GM18858 (cell line): ENCODE measurements at regions not wholly inside any gene's neighbourhood (a gene's known extent, or its start where the extent isn't known, plus 50 kb on each side); places are given as distances from the start of the nearest gene placed in this dataset.
"Not testable (repeated sequence)": the region's sequence is repeated elsewhere in the genome, so short reads cannot be mapped to it uniquely, and the experiment has no call there.

Source experiments
- ATAC-seq: cut with Tn5 transposase; IDR thresholded peaks from one replicate; pipeline ENCODE4 v1.9.1; 2021; ENCODE audit not compliant: unreplicated experiment

DNA sequence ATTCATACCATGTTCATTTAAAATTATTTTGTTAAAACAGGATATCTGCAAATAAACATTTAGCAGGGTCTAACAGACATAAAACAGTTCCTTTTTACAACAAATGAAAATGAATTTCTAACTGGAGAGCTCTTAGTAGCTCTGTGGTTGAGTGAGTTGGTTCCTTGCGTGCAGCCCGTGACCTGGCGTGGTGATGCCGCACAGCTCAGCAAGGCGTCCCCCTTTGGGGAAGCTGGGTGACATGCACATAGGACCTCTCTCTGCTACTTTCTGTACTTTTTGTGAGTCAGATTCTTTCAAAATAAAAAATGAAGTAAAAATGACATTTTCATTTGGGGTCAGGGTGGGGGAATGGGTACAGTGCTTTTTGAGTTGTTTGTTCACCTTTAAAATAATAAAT, 75.9 kb downstream of the NPIPB11 start:
- ATAC-seq = not testable (repeated sequence)

DNA sequence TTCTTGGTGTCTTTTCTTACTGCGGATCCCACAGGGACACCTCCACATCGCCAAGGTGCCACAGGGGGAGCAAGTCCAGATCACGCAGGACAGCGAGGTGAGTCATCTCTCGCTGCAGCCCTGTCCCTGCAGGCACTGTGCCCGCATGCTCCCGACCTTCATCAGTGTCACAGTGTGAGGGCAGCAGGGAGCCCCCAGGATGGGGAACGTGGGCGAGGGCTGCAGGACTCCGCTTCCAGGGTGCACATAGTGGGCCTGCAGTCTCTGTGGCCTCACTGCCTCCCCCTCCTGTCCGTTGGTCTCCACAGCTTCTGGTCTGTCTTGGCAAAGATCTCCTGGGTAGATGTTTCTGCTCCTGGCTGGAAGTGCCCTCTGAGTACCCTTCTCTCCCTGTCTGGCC, 78.0 kb downstream of the NPIPB11 start:
- not testable (repeated sequence) for ATAC-seq

DNA sequence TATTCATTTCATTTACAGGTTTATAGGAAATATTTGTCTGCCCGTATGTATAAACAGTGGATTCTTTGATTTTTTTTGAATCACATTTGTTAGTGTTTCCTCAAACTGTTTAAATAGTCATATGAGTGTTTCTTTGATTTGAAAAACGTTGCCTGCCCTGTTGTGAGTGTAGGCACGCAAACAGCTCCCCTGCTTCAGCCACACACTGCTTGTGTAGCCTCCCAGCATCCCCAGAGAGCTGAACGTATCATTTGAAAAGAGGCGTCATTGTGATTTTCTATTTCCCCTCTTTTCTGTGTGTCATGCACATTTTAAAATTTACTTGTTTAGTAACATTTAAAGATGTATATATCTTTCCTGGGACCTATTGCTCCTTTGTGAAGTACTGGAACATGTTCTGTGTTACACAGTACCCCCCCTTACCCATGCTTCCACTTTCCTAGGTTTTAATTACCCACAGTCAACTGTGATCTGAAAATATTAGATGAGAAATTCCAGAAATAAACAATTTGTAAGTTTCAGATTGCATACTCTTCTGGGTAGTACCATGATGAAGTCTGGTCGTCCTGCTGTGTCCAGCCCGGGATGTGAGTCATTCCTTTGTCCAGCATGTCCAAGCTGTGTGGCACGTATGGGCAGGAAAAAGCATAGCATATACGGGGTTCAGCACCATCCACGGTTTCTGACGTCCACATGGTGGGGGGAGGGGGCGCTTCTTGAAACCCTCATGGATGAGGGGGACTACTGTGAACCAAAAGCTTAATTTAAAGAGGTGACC, 78.7 kb downstream of the NPIPB11 start:
- not testable (repeated sequence) for ATAC-seq

DNA sequence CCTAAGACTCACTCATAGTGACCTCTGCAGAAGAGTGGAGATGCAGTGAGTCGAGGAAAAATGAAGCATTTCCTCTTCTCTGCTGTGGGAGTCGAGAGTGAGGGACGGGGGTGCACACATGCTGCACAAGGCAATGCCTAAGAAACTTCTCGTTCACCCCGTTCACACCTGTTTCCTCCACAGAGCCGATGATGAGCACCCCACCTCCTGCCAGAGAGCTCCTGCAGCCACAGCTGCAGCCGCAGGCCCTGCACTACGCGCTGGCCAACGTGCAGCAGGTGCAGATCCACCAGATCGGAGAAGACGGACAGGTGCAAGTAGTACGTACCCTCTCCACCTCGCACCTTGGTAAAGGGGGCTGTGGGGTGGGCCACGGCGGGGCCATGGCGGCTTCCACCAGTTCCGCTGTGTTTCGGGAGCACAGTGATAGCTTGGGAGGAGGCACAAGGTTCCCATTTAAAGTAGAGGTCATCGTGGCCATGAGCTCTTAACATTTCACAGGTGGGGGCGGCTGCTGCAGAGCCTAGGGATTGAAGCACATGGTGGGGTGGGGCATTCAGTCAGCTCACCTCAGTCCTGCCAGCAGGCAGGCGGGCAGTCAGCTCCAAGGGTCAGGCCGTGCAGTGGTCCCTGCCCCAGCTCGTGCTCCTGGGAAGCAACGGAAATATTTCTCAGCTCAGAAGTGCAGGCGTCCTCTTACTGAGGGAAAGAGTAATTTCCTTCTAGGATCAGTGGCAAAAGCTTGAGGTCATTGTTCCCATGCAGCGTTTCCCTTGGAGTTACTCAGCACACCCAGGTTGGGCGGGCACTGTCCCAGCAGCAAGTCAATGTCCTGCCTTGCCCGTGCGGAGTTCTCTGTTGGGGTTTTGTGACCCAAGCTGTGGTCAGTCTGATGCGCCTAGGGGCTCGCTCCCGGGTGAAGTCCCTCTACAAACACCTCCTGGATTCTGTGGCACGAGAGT, 80.1 kb downstream of the NPIPB11 start:
- ATAC-seq = not testable (repeated sequence)

DNA sequence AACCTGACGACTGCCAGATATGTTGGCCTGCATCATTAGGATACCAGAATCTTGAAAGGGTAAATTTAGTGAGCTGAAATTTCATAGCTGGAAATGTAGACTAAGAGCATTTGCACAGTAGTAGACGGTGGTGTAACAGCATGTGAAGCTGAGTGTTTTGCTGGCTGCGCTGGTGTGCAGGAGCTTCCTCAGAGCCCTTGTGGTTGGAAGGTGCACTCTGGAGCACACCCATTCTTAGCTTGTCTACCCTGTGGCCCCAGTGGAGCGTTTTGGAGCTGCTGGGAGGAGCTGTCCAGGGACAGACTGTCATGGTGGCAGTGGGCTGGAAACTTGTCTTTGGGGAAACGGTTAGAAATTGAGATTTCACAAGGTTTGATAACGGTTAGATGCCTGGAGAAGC, 82.8 kb downstream of the NPIPB11 start:
- ATAC-seq = not testable (repeated sequence)

DNA sequence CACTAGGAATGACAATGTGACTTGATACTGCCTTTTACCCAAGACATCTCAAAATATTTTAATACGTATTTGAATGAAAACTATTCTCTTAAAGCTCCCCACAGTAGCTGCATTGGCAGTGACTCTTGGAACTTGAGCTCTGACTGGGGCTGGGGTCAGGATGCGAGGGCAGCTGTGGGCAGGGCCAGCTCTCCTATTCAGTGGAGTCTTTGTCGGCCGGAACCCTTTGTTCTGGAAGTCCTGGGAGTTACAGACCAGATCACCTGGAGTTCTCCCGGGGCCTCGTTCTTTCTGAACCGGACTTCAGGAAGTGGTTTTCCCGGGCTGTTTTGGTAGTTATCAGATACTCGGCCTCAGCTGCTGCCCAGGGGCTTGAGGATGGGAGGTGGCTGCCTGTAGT, 84.9 kb downstream of the NPIPB11 start:
- ATAC-seq = no peak

DNA sequence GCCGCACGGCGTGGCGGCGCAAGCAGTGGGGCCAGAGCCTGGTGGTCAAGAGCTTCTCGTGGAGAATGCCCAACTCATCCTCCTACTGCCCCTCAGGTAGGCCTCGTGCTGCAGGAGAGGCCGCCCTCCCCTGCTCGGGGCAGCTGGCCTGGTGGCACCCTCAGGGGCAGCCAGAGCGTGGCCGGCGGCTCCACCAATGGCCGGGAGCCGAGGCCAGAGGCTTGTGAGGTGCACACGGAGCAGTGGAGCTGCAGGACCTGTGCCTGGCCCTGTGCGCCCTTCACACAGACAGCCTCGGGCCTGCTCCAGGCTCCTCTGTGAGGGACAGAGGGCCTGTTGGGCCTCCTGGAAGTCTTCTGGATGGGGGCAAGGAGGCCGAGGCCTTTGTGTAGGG, 85.5 kb downstream of the NPIPB11 start:
- no peak for ATAC-seq

DNA sequence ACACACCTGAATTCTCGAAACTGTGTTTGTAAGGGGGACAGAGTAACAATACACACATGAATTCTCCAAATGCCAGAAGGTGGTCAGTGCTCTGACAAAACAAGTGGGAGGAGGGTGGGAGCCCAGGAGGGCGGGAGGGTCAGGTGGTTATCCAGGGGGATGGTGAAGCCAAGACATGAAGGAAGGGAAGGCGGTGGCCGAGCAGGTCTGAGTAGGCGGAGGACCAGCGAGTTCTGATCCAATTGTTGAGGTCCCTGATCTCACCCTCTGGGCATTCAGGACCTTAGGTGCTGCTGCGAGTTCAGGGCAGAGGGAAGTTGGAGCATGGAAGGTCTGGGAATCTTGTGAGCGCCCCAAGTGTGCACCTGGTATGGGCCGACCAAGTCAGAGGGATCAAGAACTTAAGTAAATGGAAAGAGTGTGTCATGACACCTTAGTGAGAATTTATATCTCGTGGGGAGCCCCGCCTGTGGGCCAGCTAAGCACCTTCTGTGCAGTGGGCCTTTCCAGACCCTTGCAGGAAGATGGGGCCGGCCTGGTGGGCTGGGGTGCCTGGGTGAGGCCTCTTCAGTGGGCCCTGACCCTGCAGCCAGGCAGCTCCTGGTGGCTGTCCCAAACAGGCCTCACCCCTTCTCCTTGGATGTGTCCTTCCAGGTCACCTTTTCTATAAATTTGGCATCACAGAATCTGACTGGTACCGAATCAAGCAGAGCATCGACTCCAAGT, 86.1 kb downstream of the NPIPB11 start:
- no peak for ATAC-seq

DNA sequence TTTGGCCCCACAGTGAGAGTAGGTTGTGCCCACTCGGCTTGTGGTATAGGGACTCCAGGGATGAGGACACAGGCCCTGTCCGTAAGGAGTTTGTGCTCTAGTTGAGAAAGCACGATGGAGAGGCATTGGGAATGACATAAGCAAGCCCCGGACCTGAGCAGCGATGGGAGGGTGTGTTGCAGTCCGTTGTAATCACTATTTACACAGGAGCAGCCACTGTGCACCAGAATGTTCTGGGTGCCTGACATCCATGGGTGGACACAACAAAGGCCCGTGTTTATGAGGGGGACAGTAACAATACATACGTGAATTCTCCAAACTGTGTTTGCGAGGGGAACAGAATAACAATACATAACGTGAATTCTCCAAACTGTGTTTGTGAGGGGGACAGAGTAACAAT, 86.8 kb downstream of the NPIPB11 start:
- ATAC-seq = no peak

DNA sequence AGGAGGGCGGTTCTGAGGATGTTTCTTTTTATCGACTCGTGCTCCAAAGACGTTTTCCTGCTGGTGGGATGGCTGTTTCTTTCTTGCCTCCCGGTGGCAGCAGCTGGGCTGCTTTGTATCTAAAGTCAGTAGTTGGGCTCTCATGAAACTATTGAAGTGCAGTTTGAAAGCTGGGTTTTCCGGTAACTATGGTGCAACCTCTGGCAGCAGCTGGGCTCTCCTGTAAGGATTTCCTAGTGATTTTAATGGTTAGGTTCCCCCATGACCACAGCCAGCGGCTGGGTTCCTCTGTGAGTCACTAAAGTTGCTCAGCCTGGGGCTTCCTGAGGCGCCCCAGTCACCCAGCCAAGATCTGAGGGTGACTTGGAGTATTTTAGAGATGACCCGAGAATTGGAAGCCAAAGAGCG, 87.9 kb downstream of the NPIPB11 start:
- ATAC-seq = not testable (repeated sequence)

DNA sequence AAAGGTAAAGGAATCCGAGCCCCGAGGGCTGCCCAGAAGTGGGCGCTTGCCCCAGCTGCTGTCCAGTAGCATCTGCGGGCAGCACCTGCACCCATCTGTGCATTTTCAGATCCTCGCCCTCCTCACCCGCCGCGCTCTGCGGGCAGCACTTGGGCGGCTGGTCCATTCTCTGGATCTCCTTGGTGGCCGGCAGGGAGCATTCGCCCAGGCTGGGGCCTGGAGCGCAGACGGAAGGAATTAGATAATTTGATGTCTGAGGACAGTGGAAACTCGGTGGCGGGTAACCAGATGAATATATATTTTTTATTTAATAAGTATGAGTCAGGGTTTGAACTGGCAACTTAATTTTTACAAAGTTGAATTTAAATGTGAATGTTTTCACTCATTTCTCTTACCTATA, 88.5 kb downstream of the NPIPB11 start:
- ATAC-seq = no peak

DNA sequence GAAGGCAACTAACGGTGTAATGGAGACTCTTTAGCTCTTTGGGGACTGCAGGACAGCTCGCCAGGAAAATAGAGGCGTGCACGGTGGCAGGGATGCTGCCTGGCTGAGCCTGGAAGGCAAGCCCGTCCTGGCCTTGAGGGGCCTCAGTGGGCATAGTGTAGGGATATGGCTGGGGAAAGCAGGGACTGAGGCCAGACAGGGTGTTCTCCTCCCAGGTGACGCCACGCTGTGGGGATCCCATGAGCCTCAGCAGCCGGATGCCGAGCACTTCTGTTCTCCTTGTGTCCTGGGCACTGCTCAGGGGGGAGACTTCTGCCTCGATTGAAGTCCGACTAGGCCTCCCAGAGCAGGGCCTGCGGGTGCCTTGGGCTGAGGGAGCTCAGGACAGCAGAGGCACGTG, 89.2 kb downstream of the NPIPB11 start:
- ATAC-seq = no peak

DNA sequence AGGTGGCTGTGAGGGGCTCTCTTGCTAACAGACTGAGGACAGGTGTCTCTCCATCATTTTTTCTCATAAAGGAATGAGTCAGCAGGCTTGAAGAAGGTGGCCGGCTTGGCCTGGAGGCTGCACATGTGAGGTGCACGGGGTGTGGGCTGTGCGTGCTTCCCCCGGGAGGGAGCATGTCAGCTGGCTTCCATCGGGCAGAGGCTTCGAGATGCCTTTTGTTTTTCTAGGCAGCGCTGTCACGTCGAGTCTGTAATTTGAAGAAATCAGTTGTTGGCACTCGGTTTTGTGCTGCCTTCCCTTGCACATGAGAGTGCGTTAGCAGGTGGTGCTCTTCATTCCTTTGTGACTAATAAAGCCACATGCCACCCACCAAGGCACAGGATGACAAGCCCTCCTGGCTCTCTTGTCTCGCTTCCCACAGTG, 89.7 kb downstream of the NPIPB11 start:
- no peak for ATAC-seq

DNA sequence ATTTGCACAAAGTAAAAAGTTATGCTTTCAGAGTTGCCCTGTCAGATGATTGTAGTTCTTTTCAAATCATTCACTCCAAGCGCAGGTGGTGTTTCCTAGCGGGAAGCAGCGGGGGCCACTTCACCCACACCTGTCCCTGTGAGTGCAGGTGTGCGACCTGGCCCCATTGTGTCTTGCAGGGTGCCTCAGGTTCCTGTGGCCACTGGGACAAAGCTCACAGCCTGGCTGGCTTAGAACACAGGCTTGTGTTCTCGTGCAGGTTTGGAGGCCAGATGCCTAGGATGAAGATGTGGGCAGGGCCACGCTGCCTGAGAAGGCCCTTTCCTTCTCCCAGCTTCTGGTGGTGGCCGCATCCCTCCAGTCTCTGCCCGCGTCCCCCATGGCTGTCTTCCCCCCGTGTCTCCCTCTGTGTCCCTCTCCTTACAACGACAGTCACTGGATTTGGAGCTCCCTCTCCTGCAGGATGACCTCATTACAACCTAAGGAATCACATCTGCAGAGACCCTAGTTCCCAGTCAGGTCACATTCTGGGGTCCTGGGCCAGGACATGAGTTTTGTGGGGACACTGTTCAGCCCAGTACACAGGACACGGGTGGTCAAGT, 90.5 kb downstream of the NPIPB11 start:
- no peak for ATAC-seq

DNA sequence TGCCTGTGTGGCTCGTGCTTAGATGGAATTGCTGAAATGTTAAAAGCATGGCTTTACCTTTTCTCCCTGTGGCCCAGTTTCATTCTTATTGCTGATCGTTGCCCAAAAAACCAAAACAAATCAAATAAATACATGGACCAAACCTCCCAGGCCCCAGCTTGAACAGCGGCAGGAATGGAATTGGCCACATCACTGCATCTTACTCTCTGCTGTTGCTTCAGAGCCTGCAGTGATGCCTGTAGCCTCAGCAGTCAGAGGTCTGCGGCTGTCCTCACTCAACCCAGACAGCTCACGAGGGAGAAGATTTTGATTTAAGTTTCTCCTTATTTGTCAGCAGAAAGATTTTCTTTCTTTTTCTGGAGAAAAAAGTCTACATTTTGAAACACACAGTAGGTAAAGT, 91.5 kb downstream of the NPIPB11 start:
- ATAC-seq = no peak

DNA sequence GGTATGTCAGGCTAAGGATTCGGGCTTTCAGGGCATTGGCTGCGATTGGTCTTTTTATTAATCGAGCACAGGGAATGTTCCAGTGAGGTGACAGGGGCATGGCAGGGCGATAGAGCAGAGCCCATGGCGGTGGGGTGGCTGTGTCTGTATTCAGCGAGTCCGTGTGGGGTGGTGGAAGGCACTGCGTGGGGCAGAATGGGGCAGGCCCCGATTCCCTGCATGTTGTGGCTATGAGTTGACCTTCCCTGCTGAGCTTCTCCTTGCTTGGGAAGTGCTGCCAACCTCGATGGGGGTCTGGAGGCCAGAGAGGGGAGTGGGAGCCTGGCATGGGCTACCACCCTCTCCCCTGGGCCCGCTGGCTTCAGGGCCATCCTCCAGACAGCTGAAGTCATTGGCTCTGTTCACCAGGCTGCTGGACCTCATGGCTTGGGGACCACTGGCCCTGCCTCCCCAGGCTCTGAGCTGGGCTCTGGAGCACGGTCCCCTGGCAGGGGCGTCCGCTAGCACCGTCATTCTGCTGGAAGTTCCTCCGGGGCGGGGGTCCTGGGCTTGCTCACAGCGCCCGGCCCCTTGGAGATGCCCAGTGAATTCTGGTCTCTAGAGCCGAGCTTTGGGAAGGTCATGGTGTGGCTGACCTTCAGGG, 92.1 kb downstream of the NPIPB11 start:
- no peak for ATAC-seq

DNA sequence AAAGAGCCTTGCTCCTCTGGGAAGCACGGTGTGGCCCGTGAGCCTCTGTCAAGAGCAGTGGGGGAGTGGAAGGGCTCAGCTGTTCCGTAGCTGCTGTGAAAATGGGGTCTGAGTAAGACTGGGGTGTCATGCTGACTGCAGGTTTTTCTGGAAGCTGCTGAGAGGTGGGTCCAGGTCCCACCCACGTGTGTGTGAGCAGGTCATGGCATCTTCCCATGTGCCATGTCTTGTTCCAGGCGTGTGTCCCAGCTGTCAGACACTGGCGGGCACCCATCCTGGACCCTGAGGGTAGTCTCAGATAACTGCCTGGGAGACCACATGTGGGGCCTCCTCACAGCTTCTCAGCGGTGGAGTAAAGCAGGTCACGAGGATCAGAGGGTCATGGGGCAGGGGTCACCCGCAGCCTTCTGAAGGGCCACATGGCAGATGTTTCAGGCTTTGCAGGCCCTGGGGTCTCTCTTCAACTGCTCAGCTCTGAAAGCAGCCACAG, 92.9 kb downstream of the NPIPB11 start:
- ATAC-seq = no peak

DNA sequence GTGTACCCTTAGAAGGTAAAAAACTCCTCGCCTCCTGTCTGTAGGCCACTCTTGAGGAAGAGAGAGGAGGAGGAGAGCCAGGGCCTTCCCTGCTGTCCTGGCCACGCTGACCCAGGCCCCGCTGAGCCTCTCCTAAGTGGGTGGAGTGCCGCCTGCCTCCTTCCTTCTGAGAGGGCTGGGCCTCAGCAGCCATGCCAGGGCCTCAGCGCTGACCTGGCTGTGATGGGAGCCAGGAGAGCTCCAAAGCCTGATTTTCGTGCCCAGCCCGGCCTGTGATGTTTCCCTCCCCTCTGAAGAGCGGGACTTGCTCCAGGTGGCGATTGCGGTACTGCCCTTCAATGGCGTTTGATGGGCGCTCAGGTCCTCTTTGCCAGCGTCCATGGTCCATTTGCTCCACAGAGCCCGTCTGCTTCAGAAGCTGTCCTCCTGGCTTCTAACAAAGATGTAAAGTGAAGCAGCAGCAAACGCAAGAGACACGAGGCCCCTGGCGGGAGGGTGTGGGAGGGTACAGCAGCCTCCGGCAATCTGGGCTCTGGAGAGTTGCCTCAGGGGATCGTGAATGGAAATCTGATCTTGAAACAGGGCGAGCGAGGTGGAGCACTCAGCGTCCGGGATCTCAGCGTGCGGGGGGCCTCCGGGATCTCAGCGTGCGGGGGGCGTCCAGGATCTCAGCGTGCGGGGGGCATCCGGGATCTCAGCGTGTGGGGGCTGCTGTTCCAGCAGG, 93.5 kb downstream of the NPIPB11 start:
- no peak for ATAC-seq

DNA sequence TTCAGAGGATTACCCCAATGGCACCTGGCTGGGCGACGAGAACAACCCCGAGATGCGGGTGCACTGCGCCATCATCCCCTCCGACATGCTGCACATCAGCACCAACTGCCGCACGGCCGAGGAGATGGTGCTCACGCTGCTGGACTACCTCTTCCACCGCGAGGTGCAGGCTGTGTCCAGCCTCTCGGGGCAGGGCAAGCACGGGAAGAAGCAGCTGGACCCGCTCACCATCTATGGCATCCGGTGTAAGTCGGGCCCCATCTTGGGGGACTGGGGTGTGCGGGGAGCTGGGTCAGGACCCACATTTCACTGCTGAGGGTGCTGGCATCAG, 94.2 kb downstream of the NPIPB11 start:
- not testable (repeated sequence) for ATAC-seq
